ENCODE measurements at regions not wholly inside any gene's neighbourhood (a gene's known extent, or its start where the extent isn't known, plus 50 kb on each side); places are given as distances from the start of the nearest gene placed in this dataset.

- FAIRE-seq (no peak), DNase-seq (ENCODE audit: low read depth in 1 of 2, low spot score in 2 of 2) (no peak)
- Histone ChIP-seq H2BK12ac (ENCODE audit: low read depth, low read length) (no peak overlapping the region), H4K20me1 (replicated peaks in 1 of 2; ENCODE audit: control insufficient read depth in 1 of 2, insufficient read depth in 2 of 2, low read length in 2 of 2) (no peaks in the 10 kb centered on the region), H3K27ac (ENCODE audit: low read depth, low read length) (no peak overlapping the region), H3K56ac (replicated peaks; ENCODE audit: insufficient read length, low read depth, low read length) (no peak overlapping the region), H3K79me2 (ENCODE audit: control insufficient read depth in 1 of 2, insufficient read depth in 2 of 2, low read length in 2 of 2) (no peaks in the 10 kb centered on the region), H2AK5ac (ENCODE audit: low read depth, low read length) (no peak overlapping the region), H3K9me3 (ENCODE audit: insufficient read depth in 2 of 2, low read depth in 1 of 2, low read length in 1 of 2) (no peaks in the 10 kb centered on the region), H3K36me3 (ENCODE audit: control insufficient read depth in 2 of 4, insufficient read depth in 4 of 4, low read length in 3 of 4) (no peaks in the 10 kb centered on the region), H4K5ac (ENCODE audit: insufficient read length, low read depth, low read length) (no peak overlapping the region), H2BK15ac (ENCODE audit: low read length) (no peak overlapping the region), H3K4me2 (ENCODE audit: insufficient read depth in 1 of 2, low read depth in 2 of 2, low read length in 2 of 2) (no peak overlapping the region), H4K91ac (replicated peaks; ENCODE audit: insufficient read length, low read length) (no peak overlapping the region), H3K18ac (ENCODE audit: extremely low read depth, low read length) (no peak overlapping the region), H3K23me2 (ENCODE audit: low read depth, low read length) (no peaks in the 10 kb centered on the region), H3K4me1 (replicated peaks in 1 of 4; ENCODE audit: control insufficient read depth in 3 of 4, insufficient read depth in 4 of 4, low read length in 3 of 4) (no peaks in the 10 kb centered on the region), H2BK20ac (ENCODE audit: low read length) (no peak overlapping the region), H4K8ac (ENCODE audit: extremely low read depth, insufficient read depth, low read length) (no peak overlapping the region), H3K79me1 (ENCODE audit: low read depth, low read length) (no peaks in the 10 kb centered on the region), H2AFZ (ENCODE audit: low read length) (no peak overlapping the region), H3K9ac (replicated peaks in 1 of 4; ENCODE audit: extremely low read depth in 1 of 4, low read depth in 3 of 4, low read length in 3 of 4) (no peak overlapping the region), H2BK5ac (ENCODE audit: low read depth, low read length) (no peak overlapping the region), H3K4ac (replicated peaks; ENCODE audit: insufficient read length, low read depth, low read length) (no peak overlapping the region), H2BK120ac (replicated peaks; ENCODE audit: low read depth, low read length) (no peak overlapping the region), H3K4me3 (ENCODE audit: extremely low read depth in 1 of 4, insufficient read depth in 2 of 4, low read depth in 3 of 4, low read length in 4 of 4) (no peak overlapping the region), H3K14ac (ENCODE audit: insufficient read length) (no peak overlapping the region), H3K23ac (ENCODE audit: insufficient read length) (no peak overlapping the region), H3K27me3 (replicated peaks in 1 of 4; ENCODE audit: control insufficient read depth in 3 of 4, extremely low read depth in 1 of 4, insufficient read depth in 3 of 4, low read length in 3 of 4) (no peaks in the 10 kb centered on the region)
- TF ChIP-seq JUND (IDR thresholded peaks at IDR 0.05; ENCODE audit: low read length) (no peak), RAD21 (IDR thresholded peaks at IDR 0.05 in 1 of 2, conservative IDR thresholded peaks at IDR 0.05 in 1 of 2; ENCODE audit: low read depth in 2 of 2, low read length in 2 of 2) (peak; percentile 27 to 49), CTCF (IDR thresholded peaks at IDR 0.05; ENCODE audit: control extremely low read depth in 1 of 3, insufficient read depth in 1 of 3, low read depth in 1 of 3, low read length in 3 of 3) (peak in 2 of 3 experiments; percentile 21 to 43; a peak in 2 of 4 replicates)
- POLR2A ChIA-PET (ENCODE audit: partially characterized antibody), result no interaction called here
- 65% methylated on average over 3 of the region's 3 CpGs; no CpG with 5 or more reads in 1 of the 2 experiments for WGBS, 2 experiments (ENCODE audit: extremely low coverage in 1 of 2, insufficient coverage in 1 of 2, insufficient read length in 1 of 2, insufficient replicate concordance in 2 of 2, low coverage in 1 of 2, low lambda C conversion rate in 2 of 2, missing lambda C conversion rate in 1 of 2)
- CTCF ChIA-PET (ENCODE audit: partially characterized antibody), result interaction anchor here (0.8 to 1.4 kb wide), 3 partner anchors 9 to 764 kb away, joined by 3 to 4 read pairs (median 3); no protein-coding TSS in a partner anchor
These were observed 205.4 kb upstream of the ITGA1 start for GRCh38 chr5:52582313-52582712.

All from H1 (cell line).